GM04504 (cell line): ENCODE measurements at regions not wholly inside any gene's neighbourhood (a gene's known extent, or its start where the extent isn't known, plus 50 kb on each side); places are given as distances from the start of the nearest gene placed in this dataset.
A peak's percentile ranks its signal among the peaks of the same experiment; 100 is the strongest.
"Not testable (repeated sequence)": the region's sequence is repeated elsewhere in the genome, so short reads cannot be mapped to it uniquely, and the experiment has no call there.

ENCODE experiments used
- DNase-seq: peaks from one replicate; pipeline ENCODE4 v3.0.0-alpha.2; 2012; ENCODE audit warnings: low read depth

DNA sequence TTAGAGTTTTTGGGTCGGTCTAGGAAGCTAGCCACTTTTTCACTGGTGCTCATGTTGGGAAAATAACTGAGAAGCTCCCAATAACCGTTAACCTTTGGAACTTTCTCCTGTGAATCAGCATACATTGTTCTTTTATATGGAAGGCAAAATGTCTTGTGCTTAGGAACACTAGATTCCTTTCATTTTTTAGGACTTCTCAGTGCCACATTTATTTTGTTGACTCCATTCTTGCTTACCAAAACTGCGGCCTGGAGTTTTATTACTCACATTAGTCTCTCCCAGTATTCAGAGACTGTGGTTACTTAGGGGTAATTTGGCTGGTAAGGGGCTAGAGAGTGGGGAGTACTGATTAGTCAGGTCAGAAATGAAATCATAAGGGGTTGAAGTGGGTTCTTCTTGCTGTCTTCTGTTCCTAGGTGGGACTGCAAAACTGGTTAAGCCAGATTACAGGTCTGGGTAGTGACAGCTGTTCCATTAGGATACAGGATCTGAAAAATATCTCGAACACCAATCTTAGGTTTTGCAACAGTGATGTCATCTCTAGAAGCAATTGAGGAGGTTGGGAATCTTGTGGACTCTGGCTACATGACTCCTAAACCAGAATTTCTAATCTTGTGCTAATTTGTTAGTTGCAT is 631.4 kb upstream of the LUZP2 start:
- peak; percentile 27 for DNase-seq

DNA sequence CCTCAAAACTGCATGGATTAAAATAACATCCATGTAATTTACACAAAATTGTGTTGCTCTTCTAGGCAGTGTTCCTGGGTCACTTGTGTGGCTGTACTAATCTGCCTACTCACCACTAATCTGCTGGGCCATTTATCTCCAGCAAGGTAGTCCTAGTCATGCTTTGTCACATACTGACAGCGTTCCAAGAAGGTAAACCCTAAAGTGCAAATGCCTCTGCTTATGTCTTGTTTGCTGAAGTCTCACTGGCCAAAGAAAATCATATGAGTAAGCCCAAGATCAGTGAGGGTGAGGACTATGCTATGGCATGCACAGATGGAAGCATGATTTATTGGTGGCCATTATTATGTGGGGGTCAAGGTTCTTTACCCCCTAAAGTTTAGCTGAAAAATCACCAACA is 630.2 kb upstream of the LUZP2 start:
- no peak for DNase-seq

DNA sequence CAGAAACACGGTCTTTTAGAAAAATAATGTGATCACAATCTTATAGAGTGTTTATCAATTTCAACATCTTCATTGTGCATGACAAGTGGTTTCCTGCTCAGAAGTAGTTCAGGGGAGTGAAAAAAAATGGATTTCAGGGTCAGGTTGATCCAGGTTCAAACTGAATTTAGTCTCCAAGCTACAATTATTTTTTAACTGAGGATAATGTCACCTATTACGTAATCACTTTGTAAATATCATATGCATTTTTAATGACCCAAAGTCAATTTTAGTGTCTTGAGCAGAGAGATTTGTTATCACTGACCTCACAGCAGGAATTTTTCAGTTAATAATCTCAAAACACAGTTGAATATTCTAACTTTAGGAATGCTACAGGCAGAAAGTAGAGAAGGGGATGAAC is 627.2 kb upstream of the LUZP2 start:
- no peak for DNase-seq

DNA sequence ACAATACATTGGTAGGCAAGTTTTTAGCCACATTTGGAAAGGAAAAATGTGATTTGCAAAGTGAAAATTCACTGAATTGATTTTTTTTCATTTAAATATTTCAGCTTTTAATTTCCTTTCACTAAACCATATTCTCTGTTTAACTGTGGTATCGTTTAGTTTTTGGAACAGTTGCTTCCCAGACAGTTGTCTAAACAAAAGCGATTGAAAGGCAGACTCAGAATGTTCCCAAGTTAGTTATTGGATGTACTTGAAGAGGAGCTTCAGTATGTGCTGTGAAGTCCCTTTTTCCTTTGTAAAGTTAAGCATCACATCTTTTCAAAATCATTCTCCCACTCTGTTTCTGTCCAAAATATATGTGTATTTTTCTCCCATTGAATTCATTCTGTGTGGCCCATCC is 623.4 kb upstream of the LUZP2 start:
- no peak for DNase-seq

DNA sequence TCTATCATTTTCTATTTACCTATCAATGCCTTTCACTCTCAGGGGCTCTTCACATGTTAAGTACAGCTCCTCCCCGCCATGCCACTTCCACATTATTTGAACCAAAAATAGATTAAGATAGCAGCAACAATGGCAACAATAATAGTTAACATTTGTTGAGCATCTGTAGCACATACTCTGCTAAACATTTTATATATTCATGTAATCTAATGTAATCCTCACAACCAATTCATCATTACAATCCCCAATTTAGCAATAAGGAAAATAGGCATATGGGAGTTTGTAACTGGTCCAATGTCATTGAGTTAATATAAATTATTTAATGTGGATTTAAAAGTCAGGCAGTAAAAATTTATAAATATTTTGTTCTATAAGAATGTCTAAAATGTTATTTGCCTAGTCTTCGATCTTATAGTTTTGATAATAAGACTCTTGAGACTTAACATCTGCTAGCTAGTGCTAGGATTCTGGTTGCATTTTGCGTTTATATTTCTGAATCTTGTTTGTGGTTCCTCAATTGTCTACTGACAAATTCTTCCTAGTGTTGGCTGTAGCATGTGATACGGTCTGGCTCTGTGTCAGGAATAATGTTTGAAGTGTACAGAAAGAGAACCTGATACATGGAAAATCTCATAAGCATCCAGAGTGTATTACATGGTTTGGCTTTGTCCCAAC is 621.5 kb upstream of the LUZP2 start:
- DNase-seq, result no peak

DNA sequence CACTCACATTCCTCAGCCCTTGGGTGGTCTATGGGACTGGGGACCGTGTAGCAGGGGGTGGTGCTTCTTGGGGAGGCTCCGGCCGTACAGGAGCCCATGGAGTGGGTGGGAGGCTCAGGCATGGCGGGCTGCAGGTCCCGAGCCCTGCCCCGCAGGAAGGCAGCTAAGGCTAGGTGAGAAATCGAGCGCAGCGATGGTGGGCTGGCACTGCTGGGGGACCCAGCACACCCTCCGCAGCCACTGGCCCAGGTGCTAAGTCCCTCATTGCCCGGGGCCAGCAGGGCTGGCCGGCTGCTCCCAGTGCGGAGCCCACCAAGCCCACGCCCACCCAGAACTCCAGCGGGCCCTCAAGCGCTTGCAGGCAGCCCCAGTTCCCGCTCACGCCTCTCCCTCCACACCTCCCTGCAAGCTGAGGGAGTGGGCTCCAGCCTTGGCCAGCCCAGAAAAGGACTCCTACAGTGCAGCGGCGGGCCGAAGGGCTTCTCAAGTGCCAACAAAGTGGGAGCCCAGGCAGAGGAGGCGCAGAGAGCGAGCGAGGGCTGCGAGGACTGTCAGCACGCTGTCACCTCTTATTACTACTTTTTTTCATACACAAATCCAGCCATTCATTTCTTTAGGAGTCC is 613.3 kb upstream of the LUZP2 start:
- not testable (repeated sequence) for DNase-seq

DNA sequence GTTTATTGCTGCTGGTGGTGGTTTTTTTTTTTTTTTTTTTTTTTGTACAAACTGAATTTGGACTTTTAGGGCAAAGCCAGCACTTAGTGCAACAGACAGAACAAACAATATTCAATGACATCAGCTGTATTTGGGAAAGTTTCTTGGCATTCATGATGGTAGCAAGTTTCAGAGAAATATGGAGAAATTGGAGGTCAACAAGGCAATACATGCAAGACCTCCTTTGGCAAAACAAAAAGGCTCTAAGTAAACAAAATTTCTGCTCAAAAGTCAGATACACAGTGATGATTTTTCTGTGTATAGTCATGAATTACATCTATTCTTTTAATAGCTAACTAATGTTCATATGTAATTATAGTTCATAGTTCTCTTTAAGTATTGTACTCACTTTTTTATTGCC is 612.5 kb upstream of the LUZP2 start:
- no peak for DNase-seq

DNA sequence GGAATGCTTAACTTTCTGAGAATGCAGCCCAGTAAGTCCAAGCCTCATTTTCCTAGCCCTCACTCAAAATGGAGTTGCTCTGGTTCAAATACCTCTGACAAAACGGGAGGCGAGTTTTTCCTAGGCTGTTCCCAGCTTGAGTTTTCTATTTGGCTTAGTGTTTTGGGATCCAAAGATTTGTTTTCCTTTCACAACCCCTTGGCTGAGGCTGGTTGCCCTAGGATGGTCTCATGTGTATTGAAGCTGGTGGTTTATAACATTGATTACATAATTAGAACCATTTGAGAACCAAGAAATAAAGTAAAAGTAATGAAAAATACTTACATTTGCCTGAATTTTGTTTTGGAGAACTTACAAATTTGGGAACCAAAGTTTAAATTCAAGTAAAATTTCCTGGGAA is 611.1 kb upstream of the LUZP2 start:
- DNase-seq, result no peak

DNA sequence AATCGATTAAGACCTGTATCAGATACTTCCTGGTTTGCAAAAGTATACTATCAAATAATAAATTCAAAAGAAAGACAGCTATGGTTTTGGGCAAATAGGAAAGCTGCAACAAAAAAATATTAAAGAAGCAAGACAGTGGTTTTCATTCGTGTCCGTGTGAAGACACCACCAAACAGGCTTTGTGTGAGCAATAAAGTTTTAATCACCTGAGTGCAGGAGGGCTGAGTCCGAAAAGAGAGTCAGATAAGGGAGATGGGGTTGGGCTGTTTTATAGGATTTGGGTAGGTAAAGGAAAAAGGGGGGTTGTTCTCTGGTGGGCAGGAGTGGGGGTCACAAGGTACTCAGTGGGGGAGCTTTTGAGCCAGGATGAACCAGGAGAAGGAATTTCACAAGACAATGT is 609.7 kb upstream of the LUZP2 start:
- DNase-seq, result not testable (repeated sequence)

DNA sequence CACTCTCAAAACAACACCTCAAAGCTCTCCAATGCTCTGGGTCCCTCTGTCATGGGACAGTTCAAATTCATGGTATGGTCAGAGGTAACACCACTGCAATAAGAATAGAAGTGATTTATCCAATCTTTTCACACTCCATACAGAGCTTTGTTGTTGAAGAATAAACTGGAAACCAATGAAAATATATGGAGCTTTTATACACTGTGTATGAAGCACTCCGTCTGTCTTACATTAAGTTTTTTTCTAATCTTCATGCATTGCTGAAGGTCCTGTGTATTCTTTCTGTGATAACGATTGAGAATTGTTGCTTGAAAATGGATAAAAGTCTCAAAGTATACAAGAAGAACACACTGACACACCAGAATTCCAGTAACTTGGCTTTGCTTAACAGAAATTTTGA is 603.7 kb upstream of the LUZP2 start:
- no peak for DNase-seq

DNA sequence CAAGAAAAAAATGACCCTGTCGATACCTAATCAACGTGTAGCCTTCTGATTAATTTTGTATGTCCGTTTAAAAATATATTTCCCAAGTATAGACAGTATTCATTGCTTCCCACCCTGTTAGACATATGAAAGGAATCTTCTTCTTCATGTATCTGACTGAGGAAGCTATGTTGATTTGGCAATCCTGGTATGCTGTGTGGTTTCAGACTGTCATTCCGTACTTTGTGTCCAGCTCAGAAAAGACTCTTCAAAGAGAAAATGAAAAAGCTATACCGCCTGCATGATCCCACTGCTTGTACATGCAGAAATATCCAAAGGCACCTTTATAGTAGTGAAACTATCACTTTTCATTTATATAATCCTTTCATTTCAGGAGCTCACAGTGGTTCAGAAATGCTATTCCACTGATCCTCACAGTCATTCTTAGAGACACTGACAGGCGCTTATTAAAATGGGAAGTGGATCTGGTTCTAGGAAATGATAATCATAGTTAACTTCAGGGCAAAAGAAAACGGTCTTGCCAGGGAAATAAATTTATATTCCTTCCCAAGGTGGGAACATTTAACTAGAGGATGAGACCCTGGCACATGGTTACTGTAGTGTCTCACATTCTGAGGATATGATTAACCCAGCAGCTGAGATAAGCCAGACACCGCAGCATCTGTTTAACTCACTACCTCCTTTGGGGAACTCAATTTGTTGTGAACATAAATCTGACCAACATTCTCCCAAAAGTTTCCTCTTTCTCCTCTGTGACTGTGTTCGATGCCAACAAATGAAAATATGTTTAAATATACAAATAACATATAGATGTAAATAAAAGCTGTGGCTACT is 599.2 kb upstream of the LUZP2 start:
- DNase-seq, result peak; percentile 76

DNA sequence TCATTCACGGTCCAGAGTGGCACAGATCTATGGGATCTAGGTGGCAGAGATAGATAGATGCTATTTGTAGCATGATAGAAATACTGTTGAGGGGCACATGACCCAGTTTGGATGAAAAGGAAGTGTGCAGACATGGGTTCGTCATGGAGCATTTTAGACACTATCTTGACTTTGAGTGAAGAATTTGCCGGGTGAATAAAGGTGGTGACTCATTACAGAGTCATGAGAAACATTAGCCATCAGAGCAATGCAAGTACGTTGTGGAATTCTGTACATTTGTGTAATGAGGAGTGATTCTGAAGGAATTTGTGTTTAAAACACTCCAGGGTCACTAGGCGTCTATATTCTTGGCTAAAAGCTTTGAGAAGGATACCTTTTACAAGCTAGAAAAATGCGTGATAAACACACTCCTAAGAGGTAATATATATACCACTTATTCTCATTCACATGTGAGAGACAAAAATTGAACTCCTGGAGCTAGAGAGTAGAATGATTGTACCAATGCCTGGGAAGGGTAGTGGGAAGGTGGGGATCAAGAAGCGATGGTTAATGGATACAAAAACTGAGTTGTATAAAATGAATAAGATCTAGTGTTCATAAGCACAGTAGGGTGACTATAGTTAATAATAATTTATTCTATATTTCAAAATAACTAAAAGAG is 593.7 kb upstream of the LUZP2 start:
- DNase-seq, result no peak

DNA sequence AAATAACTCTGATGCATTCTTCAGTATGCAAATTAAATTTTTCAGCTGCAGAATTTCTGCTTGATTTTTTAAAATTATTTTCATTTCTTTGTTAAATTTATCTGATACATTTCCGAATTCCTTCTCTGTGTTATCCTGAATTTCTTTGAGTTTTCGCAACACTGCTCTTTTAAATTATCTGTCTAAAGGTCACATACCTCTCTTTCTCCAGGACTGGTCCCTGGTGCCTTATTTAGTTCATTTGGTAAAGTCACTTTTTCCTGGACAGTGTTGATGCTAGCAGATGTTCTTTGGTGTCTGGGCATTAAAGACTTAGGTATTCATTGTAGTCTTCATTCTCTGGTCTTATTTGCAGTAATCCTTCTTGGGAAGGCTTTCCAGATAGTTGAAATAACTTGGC is 577.4 kb upstream of the LUZP2 start:
- no peak for DNase-seq

DNA sequence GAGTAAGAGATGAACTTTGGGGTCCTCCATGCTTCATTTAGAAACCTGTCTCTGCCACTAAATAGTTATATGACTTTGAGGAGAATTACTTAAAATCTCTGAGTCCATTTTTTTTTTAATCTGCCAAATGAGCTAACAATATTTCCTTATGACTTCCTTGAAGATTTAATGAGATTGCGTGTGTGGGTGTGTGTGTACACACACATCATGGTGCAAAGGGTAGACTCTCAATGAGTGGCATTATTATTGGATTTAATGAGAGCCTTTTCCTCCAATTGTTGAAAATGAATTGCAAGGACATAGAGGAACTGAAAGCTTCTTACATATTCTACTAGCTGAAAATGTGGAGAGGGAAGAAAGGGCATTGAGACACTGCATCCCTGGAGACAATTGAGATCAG is 573.5 kb upstream of the LUZP2 start:
- DNase-seq, result no peak

DNA sequence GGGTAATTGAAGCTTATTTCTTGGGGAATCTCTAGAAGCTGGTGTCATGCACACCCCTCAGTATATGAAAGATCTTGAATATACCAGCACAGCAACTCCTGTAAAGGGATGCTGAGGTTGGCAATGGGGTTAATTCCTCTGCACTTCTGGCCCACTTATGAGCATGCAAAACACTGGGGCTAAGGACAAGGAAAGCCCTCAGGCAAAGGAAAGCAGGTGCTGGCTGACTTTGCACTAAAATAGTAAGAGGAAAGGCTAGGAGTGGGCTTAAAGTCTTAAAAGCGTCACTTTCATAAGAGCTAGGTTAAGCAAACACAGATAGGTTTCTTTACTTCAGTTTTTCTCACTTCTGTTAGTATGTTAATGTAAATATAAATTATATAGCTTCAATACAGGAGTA is 572.6 kb upstream of the LUZP2 start:
- no peak for DNase-seq

DNA sequence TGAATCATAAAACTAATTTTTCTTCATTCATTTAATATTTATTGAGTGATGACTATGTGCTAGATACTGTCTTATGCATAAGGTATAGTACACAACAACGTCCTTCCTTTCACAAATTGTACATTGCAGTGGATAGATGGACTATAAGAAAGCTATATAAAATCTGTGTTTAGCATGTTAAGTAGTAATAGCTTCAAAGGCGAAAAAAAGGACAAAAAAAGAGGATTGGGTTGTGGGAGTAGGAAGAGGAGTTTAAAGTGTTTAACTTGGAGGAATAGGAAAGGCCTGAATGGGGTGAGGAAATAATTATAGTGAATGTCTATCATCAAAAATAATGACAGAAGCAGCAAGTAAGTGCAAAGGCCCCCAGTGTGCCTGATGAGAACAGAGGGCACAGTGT is 565.4 kb upstream of the LUZP2 start:
- no peak for DNase-seq

DNA sequence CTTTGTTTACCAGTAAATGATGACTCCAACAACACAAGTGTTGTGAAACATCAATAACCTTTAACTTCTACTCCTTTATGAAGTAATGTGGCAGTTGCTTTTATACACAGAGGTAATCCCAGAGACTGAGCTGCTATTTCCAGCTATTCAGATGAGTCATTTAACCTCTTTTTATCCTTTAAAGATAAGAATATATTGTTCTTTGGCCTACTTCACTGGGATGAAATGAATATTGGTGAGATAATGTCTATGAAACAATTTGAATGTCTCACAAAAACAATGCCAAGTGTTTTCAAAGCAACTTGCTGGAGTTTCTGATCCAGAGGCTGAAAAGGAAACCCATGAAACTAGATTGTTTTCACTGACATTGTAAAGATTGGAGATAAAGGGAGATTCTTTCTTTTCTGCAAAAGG is 564.4 kb upstream of the LUZP2 start:
- DNase-seq, result no peak

DNA sequence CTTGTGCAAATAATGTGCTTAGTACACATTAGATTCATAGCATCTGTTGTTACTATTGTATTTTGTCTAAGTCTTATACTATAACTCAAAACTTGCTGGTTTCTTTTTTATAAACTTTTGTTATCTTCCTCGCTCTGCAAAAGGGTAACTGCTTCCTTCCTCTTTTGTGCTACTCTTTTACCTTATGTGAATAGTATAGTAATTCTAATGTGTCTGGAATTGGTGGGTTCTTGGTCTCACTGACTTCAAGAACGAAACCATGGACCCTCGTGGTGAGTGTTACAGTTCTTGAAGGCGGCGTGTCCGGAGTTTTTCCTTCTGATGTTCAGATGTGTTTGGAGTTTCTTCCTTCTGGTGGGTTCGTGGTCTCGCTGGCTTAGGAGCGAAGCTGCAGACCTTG is 563.1 kb upstream of the LUZP2 start:
- DNase-seq, result no peak

DNA sequence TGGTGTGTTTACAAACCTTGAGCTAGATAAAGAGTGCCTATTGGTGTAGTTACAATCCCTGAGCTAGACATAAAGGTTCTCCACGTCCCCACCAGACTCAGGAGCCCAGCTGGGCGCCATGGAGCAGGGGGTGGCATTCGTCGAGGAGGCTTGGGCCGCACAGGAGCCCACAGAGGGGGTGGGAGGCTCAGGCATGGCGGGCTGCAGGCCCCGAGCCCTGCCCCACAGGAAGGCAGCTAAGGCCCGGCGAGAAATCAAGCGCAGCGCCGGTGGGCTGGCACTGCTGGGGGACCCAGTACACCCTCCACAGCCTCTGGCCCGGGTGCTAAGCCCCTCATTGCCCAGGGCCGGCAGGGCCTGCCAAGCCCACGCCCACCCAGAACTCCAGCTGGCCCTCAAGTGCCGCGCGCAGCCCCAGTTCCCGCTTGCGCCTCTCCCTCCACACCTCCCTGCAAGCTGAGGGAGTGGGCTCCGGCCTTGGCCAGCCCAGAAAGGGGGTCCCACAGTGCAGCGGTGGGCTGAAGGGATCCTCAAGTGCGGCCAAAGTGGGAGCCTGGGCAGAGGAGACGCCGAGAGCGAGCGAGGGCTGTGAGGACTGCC is 562.1 kb upstream of the LUZP2 start:
- DNase-seq, result not testable (repeated sequence)

DNA sequence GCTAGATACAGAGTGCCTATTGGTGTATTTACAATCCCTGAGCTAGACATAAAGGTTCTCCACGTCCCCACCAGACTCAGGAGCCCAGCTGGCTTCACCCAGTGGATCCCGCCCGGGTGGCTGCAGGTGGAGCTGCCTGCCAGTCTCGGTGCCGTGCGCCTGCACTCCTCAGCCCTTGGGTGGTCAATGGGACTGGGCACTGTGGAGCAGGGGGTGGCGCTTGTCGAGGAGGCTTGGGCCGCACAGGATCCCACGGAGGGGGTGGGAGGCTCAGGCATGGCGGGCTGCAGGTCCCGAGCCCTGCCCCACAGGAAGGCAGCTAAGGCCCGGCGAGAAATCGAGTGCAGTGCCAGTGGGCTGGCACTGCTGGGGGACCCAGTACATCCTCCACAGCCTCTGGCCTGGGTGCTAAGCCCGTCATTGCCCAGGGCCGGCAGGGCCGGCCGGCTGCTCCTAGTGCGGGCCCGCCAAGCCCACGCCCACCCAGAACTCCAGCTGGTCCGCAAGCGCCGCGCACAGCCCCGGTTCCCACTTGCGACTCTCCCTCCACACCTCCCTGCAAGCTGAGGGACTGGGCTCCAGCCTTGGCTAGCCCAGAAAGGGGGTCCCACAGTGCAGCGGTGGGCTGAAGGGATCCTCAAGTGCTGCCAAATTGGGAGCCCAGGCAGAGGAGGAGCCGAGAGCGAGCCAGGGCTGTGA is 554.6 kb upstream of the LUZP2 start:
- not testable (repeated sequence) for DNase-seq

DNA sequence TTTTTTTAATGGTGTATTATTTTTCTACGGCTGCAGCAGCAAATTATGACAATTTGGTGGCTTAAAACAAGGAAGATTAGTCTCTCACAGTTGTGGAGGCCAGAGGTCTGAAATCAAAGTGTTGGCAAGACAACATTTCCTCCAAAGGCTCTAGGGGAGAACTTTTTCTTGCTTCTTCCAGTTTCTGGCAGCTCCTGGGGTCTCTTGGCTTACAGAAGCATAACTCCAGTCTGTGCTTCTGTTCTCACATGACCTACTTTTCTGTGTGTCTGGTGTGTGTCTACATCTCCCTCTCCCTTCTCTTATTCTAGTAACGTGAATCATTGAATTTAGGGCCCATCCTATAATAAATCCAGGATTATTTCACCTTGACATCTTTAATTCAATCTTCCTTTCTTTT is 551.9 kb upstream of the LUZP2 start:
- DNase-seq, result no peak
